ENCODE measurements at regions not wholly inside any gene's neighbourhood (a gene's known extent, or its start where the extent isn't known, plus 50 kb on each side); places are given as distances from the start of the nearest gene placed in this dataset.

GRCh38 chr2:38171208-38171855 lies 95.4 kb upstream of the CYP1B1 start:
- DNase-seq (ENCODE audit: low spot score) = no peak

DNA sequence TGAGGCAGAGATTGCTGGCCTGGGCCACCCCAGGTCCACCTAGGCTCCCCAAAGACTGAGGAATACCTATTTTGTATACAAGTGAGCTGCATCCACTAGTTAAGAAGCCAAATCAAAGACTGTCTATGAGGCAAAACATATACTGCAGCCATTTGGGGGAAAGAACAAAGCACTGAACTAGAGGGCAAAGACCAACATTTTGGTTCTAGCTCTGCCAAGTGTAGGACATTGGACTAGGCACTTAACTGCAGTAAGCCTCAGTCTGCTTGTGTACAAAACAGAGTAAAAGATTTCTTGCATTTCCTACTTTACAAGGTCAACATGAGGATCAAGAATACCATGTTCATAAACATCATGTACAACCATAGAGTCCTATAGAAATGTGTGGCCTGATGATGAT lies 94.8 kb upstream of the CYP1B1 start:
- no peak for DNase-seq (ENCODE audit: low spot score)

DNA sequence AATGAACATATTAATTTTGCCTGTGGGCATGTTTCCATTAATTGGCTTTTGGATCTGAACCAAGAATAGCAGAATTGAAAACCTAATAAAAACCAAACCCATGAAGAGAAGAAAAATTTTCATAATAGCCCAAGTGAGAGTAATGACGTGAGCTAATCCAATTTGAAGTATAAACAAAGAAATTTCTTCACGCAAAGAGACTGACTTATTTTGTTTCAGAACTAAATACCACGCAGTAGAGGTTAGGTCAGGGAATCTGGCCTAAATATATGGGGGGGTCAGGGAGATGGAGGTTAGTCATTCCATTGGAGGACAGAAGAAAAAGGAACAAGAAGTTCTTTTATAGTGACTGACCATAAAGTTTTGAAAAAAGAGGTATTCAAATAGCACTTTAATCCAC lies 94.1 kb upstream of the CYP1B1 start:
- no peak for DNase-seq (ENCODE audit: low spot score)

- no peak for DNase-seq (ENCODE audit: low spot score)
Observed at GRCh38 chr2:38168710-38169480, 92.9 kb upstream of the CYP1B1 start.

DNA sequence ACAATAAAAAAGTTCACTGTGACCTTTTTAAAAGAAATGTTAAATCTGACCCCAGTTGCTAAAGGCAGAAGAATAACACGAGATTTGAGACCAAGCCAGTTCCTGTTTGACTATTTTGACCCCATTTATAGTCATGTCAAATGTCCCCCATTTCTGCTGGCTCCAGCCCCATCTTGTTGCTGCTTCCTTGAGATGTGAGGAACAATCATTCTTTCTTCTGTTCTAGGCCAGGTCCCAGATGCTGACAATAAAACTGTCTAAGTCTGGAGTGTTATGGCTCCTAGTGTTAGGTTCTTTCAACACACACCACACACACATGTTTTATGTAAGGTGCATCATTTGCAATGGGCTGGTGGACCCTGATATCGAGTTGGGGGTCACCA lies 92.0 kb upstream of the CYP1B1 start:
- DNase-seq (ENCODE audit: low spot score) = no peak

DNA sequence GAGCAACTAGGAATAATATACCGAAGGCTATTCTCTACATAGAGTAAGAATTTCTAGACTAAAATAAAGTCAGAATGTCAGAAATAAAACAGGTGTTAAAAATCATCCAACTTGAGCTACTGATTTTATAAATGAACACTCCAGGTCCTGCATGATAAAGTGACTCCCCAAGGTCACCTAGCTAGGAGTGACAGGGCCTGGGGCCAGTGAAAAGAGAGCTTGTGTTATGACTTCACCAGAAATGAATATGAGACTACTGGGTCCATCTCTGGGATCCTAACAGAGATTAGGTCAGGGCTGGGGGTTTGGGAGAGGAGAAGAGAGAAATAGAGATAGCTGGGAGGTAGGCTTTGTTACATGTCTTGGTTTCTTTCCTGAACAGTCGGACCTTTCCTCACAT lies 89.7 kb upstream of the CYP1B1 start:
- no peak for DNase-seq (ENCODE audit: low spot score)

- DNase-seq (ENCODE audit: low spot score) = no peak
Observed at GRCh38 chr2:38164881-38165280, 88.9 kb upstream of the CYP1B1 start.

DNA sequence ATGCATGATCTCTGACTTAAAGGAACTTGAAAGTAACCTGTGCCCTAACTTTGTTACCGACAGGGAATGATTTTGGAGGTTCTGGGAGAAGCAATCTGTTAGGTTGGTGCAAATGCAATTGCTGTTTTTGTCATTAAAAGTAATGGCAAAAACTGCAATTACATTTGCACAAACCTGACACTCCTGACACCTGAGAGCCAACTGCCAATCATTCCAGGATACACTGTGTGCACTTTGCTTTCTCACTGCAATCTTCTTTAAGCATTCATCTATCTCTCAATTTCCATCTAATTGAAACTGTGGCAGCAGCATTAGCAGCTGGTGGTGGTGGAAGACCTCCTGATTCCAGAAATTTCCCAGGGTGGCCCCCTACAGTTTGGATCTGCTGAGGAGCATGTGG lies 87.6 kb upstream of the CYP1B1 start:
- DNase-seq (ENCODE audit: low spot score) = no peak

DNA sequence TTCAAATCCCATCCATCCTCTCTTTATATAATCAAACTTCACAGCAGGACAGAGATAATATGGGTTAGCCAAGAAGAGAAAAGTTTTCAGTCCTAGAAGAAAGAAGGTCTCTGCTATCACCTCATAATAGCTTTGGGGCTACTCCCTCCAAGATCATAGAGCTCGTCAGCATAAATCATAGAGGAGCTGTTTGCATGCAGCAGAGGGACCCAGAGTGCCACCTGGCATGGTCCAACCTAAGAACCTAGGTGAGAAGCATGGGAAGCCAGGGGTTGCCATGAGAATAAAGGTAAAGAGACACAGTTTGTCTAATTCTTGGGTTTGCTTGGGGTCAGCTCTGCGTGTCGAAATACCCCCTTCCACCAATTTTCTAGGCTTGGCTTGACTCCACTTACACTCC lies 87.1 kb upstream of the CYP1B1 start:
- no peak for DNase-seq (ENCODE audit: low spot score)

DNA sequence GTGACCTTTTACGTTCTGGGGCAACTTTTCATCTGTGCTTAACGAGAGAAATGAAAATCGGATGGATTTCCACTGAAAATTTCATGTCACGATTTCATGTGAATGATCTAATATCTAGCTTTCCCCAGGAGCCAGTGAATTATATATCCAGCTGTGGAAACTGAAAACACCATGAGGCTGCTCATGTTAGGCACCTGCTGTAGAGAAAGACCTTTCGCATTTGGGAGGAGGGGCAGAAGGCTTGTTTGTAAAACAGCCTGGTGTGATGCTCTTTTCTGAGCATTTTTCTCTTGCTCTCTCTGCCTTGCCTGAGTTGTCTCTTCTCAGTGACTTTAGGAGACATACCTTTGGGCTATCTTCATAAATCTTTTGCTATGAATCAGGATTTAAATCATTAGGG lies 84.6 kb upstream of the CYP1B1 start:
- DNase-seq (ENCODE audit: low spot score) = no peak

- no peak for DNase-seq (ENCODE audit: low spot score)
Observed at GRCh38 chr2:38159597-38159996, 83.6 kb upstream of the CYP1B1 start.

GRCh38 chr2:38159191-38159590 lies 83.2 kb upstream of the CYP1B1 start:
- DNase-seq (ENCODE audit: low spot score) = no peak

GRCh38 chr2:38158378-38159118 lies 82.6 kb upstream of the CYP1B1 start:
- no peak for DNase-seq (ENCODE audit: low spot score)

DNA sequence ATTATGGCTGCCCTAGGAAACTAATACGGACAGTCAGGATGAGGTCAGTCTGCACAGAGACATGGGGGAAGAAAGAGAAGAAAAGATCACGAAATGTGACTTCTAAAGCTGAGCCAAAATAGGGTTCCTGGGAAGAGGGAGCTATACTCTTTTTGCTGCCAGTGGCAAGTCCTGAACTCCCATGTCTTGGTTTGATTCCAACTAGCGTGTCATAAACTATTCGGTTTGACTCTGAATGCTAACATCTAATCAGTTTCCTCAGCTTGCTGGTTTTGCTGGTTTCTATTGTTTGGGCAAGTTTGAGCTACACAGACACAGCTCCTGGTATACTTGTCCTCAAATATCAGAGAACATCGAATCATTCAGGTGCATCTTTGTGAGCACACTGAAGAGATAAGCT lies 80.5 kb upstream of the CYP1B1 start:
- DNase-seq (ENCODE audit: low spot score) = no peak

- DNase-seq (ENCODE audit: low spot score) = no peak
Observed at GRCh38 chr2:38155015-38155414, 79.1 kb upstream of the CYP1B1 start.

- no peak for DNase-seq (ENCODE audit: low spot score)
Observed at GRCh38 chr2:38154395-38154794, 78.4 kb upstream of the CYP1B1 start.

GRCh38 chr2:38153476-38154135 lies 77.7 kb upstream of the CYP1B1 start:
- DNase-seq (ENCODE audit: low spot score) = no peak

DNA sequence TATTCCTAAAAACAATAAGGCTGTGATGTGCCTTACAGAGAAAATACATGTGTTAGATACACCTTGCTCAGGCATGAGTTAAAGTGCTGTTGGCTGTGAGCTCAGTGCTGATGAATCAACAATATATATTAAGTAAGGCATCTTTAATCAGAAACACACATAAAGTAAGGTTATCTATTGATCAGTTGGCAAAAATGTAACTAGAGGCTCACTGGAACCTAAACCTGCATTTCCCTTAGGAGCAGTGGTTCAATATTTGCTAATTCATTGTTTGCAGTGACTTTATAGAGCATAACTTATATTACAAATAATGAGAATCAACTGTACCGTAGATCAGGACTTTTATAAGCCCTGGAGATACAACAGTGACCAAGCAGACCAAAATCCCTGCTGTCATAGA lies 77.0 kb upstream of the CYP1B1 start:
- no peak for DNase-seq (ENCODE audit: low spot score)

GRCh38 chr2:38152035-38152434 lies 76.1 kb upstream of the CYP1B1 start:
- DNase-seq (ENCODE audit: low spot score) = no peak

DNA sequence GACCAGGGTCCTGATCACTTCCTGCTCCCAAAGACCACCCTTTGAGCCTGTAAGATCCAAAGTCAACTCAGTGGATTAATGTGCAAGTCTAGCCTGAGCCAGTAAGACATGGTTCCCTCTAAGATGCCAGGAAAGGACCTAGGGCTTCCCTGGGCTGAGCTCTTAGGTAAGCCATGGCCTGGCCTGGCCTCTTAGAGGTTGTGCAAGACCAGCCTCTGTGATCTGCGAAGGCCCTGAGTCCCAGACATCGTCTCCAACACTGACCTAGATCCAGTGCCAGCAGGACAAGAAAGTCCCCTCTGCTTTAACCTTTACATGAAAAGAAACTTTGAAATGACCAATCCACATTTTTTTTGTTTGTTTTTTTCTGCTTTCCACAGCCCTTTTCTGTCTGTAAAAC lies 73.6 kb upstream of the CYP1B1 start:
- no peak for DNase-seq (ENCODE audit: low spot score)

DNA sequence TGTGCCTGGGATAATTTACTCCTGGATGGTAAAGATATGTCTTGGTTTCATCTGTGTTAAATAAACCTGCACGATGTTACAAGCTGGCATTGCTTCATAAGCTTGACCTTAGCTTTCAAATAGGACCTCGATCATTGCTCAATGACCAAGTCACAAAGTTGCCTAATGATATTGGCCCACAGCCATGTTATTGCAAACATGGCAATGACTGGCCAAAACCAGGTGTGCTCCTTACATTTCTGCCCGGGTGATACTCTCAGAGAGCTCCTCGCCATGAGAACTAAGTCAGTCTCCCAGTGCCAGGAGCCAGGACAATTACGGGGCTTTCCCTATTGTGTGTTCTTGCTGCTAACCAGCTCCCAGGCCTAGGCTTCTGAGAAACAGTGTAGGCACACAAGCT lies 72.5 kb upstream of the CYP1B1 start:
- DNase-seq (ENCODE audit: low spot score) = peak; percentile 13

DNA sequence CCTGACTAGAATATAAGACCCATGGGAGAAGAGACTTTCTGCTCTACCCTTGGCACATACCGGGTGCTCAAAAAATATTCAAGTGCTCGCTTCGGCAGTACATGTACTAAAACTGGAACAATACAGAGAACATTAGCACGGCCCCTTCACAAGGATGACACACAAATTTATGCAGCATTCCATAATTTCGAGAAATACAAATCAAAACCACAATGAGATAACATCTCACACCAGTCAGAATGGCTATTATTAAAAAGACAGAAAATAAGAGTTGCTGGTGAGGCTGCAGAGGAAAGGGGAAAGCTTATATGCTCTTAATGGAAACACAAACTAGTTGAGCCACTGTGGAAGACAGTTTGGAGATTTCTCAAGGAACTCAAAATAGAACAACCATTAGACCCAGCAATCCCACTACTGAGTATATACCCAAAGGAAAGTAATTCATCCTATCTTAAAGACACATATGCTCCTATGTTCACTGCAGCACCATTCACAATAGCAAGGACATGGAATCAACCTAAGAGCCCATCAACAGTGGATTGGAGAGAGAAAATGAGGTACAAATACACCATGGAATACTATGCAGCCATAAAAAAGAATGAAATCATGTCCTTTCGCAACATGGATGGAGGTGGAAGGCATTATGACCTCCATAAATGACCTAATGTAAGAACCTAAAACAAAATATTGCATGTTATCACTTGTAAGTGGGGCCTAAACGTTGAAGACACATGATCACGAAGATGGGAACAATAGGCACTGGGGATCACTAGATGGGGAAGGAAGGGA lies 71.6 kb upstream of the CYP1B1 start:
- no peak for DNase-seq (ENCODE audit: low spot score)

Data from LoVo (cell line).